ENCODE measurements at regions not wholly inside any gene's neighbourhood (a gene's known extent, or its start where the extent isn't known, plus 50 kb on each side); places are given as distances from the start of the nearest gene placed in this dataset.

DNA sequence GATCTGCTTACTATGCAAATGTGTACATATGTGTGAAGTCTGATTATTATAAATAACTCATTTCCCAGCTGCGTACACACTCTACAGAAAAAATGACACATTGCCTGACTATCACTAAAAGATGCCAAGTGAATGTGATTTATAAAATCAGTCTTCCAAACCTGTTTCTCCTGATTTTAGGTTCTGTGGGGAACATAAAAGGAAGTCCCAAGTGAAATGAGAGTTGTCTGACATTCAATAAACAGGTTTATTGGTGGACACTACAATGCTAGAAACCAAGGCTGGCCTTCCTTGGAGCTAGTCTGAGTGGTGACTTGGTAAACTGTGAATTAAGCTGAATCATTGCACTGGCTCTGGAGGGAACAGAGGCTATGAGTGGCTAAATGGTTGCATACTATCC is 287.9 kb upstream of the ESRRG start:
- Mint-ChIP-seq H3K27ac (no peak overlapping the region), H3K27me3 (no peaks in the 10 kb centered on the region), H3K36me3 (no peaks in the 10 kb centered on the region), H3K4me3 (no peak overlapping the region), H3K4me1 (ENCODE audit: low read depth in 2 of 2) (no peaks in the 10 kb centered on the region), H3K9me3 (peaks cover 11% of the 10 kb centered on the region)
- no peak for DNase-seq (ENCODE audit: low spot score)
- ATAC-seq: no peak

DNA sequence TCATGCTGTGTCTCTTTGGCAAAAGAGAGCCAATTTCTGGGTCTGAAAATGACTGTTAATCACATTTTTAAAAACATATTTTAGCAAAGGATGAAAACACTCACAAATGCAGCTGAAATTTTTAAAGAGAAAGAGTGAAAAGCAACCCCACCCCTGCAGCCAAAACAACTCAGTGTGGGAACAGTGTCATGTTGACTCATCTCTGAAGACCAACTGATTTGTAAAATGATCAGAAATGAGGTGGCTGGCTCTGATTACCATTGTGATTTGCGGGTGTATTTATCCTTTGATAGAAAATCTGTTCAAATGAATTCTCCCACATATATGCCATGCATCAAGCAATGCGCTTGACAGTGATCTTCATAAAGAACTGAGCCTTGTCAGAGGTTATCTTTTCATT is 287.0 kb upstream of the ESRRG start:
- Mint-ChIP-seq H3K4me3 (no peak overlapping the region), H3K27me3 (no peaks in the 10 kb centered on the region), H3K36me3 (no peaks in the 10 kb centered on the region), H3K9me3 (peaks cover 11% of the 10 kb centered on the region), H3K27ac (no peak overlapping the region), H3K4me1 (ENCODE audit: low read depth in 2 of 2) (no peaks in the 10 kb centered on the region)
- ATAC-seq (no peak), DNase-seq (ENCODE audit: low spot score) (no peak)

- Mint-ChIP-seq H3K4me1 (ENCODE audit: low read depth in 2 of 2) (no peaks in the 10 kb centered on the region), H3K27me3 (no peaks in the 10 kb centered on the region), H3K36me3 (no peaks in the 10 kb centered on the region), H3K27ac (no peak overlapping the region), H3K9me3 (peaks cover 8% of the 10 kb centered on the region), H3K4me3 (no peak overlapping the region)
- DNase-seq (ENCODE audit: low spot score) (no peak), ATAC-seq (no peak)
These were observed 286.1 kb upstream of the ESRRG start for GRCh38 chr1:217009376-217009775.

DNA sequence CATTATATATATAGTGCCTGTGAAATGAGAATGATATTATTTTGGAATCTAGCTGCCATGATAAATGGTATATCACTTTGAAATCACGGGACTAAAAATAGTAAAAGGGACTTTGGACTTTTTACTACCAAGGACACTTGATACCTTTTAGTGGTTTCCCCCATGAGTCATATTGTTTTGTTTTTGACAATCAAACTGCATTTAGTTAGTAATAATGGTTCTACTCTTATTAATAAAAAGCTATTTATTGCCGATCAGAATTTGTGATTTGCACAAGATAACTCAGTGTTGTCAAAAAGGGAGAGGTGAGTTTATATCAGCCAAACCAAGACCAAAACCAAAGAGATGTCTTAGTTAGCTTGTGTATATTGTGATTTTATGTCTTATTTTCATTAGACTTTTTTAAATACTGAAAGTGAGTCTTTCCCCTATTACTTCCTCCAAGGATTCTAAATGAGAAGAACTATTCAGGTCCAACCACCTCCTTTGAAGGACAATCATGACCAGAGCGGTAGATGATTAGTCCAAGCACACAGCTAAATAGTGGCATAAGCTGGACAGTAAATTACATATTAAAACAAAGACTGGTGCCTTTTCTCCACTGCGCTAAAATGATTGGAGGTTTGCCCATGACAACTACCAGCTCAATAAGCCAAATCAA is 281.7 kb upstream of the ESRRG start:
- Mint-ChIP-seq H3K27ac (no peak overlapping the region), H3K9me3 (peaks cover 5% of the 10 kb centered on the region), H3K36me3 (no peaks in the 10 kb centered on the region), H3K27me3 (no peaks in the 10 kb centered on the region), H3K4me3 (no peak overlapping the region), H3K4me1 (ENCODE audit: low read depth in 2 of 2) (no peaks in the 10 kb centered on the region)
- no peak for DNase-seq (ENCODE audit: low spot score)
- no peak for ATAC-seq

DNA sequence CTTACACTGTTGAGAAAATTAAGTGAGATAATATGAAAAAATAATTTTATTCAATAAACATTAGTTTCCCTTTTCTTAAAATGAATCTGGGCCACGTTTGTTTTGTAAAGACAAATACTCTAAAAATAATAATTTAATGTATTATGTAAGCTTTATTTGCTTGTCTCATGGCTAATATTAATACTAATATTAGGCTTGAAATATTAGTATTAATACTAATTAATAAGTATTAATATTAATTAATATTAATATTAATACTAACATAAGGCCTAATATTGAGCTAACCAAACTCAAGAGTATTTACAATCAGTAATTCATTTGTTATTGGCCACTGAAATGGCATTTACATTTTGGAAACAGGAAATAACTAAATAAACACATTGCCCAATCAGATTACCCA is 280.1 kb upstream of the ESRRG start:
- H3K4me3 Mint-ChIP-seq: no peak overlapping the region
- DNase-seq (ENCODE audit: low spot score) (no peak), ATAC-seq (no peak)
- peaks cover 5% of the 10 kb centered on the region for H3K9me3 Mint-ChIP-seq
- no peak overlapping the region for H3K27ac Mint-ChIP-seq
- no peaks in the 10 kb centered on the region for H3K36me3 Mint-ChIP-seq
- no peaks in the 10 kb centered on the region for H3K4me1 Mint-ChIP-seq (ENCODE audit: low read depth in 2 of 2)
- no peaks in the 10 kb centered on the region for H3K27me3 Mint-ChIP-seq

GRCh38 chr1:216997831-216998230 is 274.6 kb upstream of the ESRRG start:
- DNase-seq (ENCODE audit: low spot score): no peak
- Mint-ChIP-seq H3K4me3 (no peak overlapping the region), H3K27me3 (no peaks in the 10 kb centered on the region), H3K4me1 (ENCODE audit: low read depth in 2 of 2) (no peaks in the 10 kb centered on the region), H3K36me3 (peaks cover 4% of the 10 kb centered on the region), H3K9me3 (peaks cover 14% of the 10 kb centered on the region), H3K27ac (no peak overlapping the region)
- no peak for ATAC-seq

- H3K36me3 Mint-ChIP-seq: peaks cover 4% of the 10 kb centered on the region
- no peak overlapping the region for H3K27ac Mint-ChIP-seq
- peaks cover 15% of the 10 kb centered on the region for H3K9me3 Mint-ChIP-seq
- no peaks in the 10 kb centered on the region for H3K27me3 Mint-ChIP-seq
- no peak for ATAC-seq
- H3K4me3 Mint-ChIP-seq: no peak overlapping the region
- H3K4me1 Mint-ChIP-seq (ENCODE audit: low read depth in 2 of 2): no peaks in the 10 kb centered on the region
- no peak for DNase-seq (ENCODE audit: low spot score)
These were observed 273.8 kb upstream of the ESRRG start for GRCh38 chr1:216997069-216997468.

DNA sequence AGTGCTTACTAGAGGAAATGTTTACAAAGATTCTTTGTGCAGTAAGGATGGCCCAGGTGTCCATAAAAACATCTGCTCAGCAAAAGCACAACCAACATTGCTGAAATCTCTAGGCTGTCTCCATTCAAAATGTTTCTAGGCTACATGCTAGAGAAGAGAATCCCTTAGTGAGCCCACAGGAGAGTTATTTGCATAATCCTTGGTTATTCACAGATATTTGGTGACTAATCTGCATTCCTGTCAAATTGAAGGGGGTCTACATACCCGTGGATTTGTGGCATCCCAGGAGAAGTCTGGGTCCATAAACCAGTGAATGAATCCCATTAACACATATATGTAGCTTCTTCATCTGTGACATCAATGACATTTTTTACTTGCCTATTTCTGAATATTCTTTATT is 261.3 kb upstream of the ESRRG start:
- Mint-ChIP-seq H3K36me3 (peaks cover 6% of the 10 kb centered on the region), H3K4me1 (ENCODE audit: low read depth in 2 of 2) (no peaks in the 10 kb centered on the region)

DNA sequence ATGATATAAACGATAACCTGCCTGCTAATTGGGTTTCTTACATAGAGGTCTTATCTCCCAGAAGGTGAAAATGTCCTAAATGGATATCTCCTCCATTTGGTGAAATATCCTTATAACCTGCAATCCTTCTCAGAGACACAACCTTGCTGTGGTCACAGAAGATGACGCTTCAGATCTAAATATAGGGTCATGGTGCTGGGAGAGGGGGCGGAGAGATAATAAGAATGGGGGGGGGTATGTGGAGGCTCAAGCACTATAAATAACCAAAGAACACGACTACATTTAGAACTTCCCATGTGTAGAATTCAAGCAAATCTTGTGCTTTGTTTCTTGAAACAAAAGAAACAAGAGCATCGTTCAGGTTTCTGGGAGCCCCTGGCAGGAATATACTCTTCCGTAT is 260.6 kb upstream of the ESRRG start:
- Mint-ChIP-seq H3K36me3 (peaks cover 6% of the 10 kb centered on the region), H3K27ac (no peak overlapping the region), H3K4me3 (no peak overlapping the region), H3K4me1 (ENCODE audit: low read depth in 2 of 2) (no peaks in the 10 kb centered on the region), H3K9me3 (peaks cover 16% of the 10 kb centered on the region), H3K27me3 (no peaks in the 10 kb centered on the region)
- ATAC-seq (no peak), DNase-seq (ENCODE audit: low spot score) (no peak)

More for the DNA sequence above, 261.3 kb upstream of the ESRRG start:
- H3K27me3 Mint-ChIP-seq: no peaks in the 10 kb centered on the region
- no peak overlapping the region for H3K27ac Mint-ChIP-seq
- no peak overlapping the region for H3K4me3 Mint-ChIP-seq
- H3K9me3 Mint-ChIP-seq: peaks cover 16% of the 10 kb centered on the region
- ATAC-seq: no peak
- DNase-seq (ENCODE audit: low spot score): no peak

DNA sequence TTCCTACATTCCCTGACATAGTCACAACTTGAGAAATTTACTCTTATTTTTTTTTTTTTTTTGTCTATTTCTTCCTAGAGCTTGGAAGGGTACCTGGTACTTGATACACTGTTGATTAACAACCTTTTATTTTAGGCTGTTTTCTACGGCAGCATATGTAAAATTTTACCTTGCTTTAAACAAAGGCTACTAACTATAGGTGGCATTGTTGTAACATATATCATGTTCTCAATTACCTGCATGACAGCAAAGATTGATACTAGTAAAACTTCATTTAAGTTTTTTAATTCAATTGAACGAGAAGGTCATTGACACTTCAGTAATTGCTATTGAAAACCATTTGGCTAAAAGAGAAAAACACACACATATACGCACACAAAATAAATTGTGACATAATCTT is 238.3 kb upstream of the ESRRG start:
- ATAC-seq (no peak), DNase-seq (ENCODE audit: low spot score) (no peak)
- no peak overlapping the region for H3K27ac Mint-ChIP-seq
- no peaks in the 10 kb centered on the region for H3K27me3 Mint-ChIP-seq
- H3K9me3 Mint-ChIP-seq: peaks cover 23% of the 10 kb centered on the region
- H3K36me3 Mint-ChIP-seq: no peaks in the 10 kb centered on the region
- no peak overlapping the region for H3K4me3 Mint-ChIP-seq
- no peaks in the 10 kb centered on the region for H3K4me1 Mint-ChIP-seq (ENCODE audit: low read depth in 2 of 2)

DNA sequence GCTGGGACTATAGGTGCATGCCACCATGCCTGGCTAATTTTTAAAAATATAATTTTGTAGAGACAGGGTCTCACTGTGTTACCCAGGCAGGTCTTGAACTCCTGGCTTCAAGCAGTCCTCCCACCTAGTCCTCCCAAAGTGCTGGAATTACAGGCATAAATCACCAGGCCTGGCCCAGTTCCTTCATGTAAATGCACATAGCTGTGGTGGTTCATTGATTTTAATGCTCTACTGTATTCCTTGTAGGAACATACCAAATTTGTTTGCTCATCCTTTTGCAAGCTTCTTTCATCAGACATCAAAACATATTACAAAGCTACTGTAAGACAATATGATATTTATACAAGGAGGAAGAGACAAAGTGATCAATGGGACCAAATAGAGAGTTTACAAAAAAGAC is 237.5 kb upstream of the ESRRG start:
- Mint-ChIP-seq H3K4me3 (no peak overlapping the region), H3K9me3 (peaks cover 23% of the 10 kb centered on the region), H3K36me3 (no peaks in the 10 kb centered on the region), H3K27ac (no peak overlapping the region), H3K4me1 (ENCODE audit: low read depth in 2 of 2) (no peaks in the 10 kb centered on the region), H3K27me3 (no peaks in the 10 kb centered on the region)
- DNase-seq (ENCODE audit: low spot score): no peak
- ATAC-seq: no peak

- H3K4me3 Mint-ChIP-seq: no peak overlapping the region
- no peak for ATAC-seq
- DNase-seq (ENCODE audit: low spot score): no peak
- H3K27ac Mint-ChIP-seq: no peak overlapping the region
- no peaks in the 10 kb centered on the region for H3K27me3 Mint-ChIP-seq
- peaks cover 24% of the 10 kb centered on the region for H3K9me3 Mint-ChIP-seq
- no peaks in the 10 kb centered on the region for H3K36me3 Mint-ChIP-seq
- no peaks in the 10 kb centered on the region for H3K4me1 Mint-ChIP-seq (ENCODE audit: low read depth in 2 of 2)
These were observed 235.3 kb upstream of the ESRRG start for GRCh38 chr1:216958569-216958968.

DNA sequence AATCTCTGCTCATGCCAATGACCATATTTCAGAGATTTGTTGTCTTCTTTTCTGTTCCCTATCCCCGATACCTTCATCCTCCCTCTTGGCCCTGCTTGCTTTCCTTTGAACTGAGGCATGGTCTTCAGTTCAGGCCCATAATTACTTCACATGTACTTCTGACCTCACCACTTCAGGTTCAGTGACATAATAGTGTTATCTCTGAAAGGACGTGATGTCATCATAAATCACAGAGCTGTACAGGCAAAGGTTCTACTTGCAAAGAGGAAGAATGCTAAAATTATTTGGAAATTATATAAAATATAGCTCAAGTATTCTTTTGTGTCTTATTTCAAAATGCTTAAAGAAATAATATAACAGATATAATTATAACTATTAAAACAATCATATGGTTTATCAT is 230.3 kb upstream of the ESRRG start:
- Mint-ChIP-seq H3K27me3 (no peaks in the 10 kb centered on the region), H3K9me3 (peaks cover 21% of the 10 kb centered on the region), H3K4me1 (ENCODE audit: low read depth in 2 of 2) (no peaks in the 10 kb centered on the region), H3K36me3 (no peaks in the 10 kb centered on the region), H3K4me3 (no peak overlapping the region), H3K27ac (no peak overlapping the region)
- DNase-seq (ENCODE audit: low spot score) (no peak), ATAC-seq (no peak)

DNA sequence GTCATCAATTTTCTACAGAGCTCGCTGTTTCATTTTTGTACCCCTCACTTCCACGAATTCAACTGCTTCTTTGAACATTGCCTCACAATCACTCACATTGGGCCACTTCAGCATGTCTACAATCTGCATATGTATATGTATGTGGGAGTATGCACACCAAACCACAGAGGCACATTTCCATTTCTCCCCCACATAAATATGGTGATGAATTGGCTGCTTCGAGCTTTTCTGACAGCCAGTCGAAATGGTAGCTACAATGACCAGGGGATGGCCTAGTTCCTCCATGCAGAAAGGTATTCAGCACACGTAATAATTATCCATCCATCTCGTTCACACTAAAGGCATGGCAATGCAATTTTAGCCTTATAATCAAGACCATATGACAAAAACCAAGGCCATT is 229.6 kb upstream of the ESRRG start:
- Mint-ChIP-seq H3K9me3 (peaks cover 21% of the 10 kb centered on the region), H3K27ac (no peak overlapping the region), H3K4me3 (no peak overlapping the region), H3K4me1 (ENCODE audit: low read depth in 2 of 2) (no peaks in the 10 kb centered on the region), H3K36me3 (no peaks in the 10 kb centered on the region), H3K27me3 (no peaks in the 10 kb centered on the region)
- no peak for DNase-seq (ENCODE audit: low spot score)
- ATAC-seq: no peak

- H3K36me3 Mint-ChIP-seq: no peaks in the 10 kb centered on the region
- no peak overlapping the region for H3K4me3 Mint-ChIP-seq
- no peak for DNase-seq (ENCODE audit: low spot score)
- no peak for ATAC-seq
- no peaks in the 10 kb centered on the region for H3K4me1 Mint-ChIP-seq (ENCODE audit: low read depth in 2 of 2)
- no peaks in the 10 kb centered on the region for H3K27me3 Mint-ChIP-seq
- H3K27ac Mint-ChIP-seq: no peak overlapping the region
- peaks cover 11% of the 10 kb centered on the region for H3K9me3 Mint-ChIP-seq
These were observed 222.4 kb upstream of the ESRRG start for GRCh38 chr1:216945538-216946080.

All from natural killer cell treated with Interleukin-12 subunit alpha and Interleukin-12 subunit beta and Interleukin-15 and Interleukin-18, amount 100 ng/mL, for 72 hours (primary cell).